ENCODE measurements at regions not wholly inside any gene's neighbourhood (a gene's known extent, or its start where the extent isn't known, plus 50 kb on each side); places are given as distances from the start of the nearest gene placed in this dataset.

DNA sequence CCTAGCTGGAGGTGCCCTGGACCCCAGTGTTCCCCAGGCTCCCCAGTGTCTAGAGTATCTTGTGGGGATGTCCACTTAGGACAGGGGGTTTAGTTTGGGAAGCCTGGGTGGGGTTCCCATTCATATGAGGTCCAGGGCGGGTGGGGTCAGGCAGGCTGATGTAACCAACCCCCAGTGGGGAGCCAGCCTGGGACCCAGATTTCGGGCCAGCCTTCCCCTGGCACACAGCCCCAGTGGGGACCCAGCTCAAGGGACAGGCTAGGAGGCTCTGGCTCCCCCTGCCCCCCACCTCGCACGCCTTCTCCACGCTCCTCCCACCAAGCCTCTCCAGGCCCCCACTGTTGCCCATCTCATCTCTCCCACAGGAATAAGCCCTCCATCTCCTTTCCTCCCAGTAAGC is 323.5 kb downstream of the UACA start:
- H3K27ac ChIP-seq, result no peak overlapping the region
- WGBS, 2 donors, result 95 to 100% methylated on average over 5 of the region's 5 CpGs
- H3K4me3 ChIP-seq, result no peak overlapping the region
- DNase-seq, result no peak
- H3K9me3 ChIP-seq, result no peaks in the 10 kb centered on the region
- intact Hi-C loops (cut with DNase I; ENCODE audit: low total_unique reads), result no loop called here
- no peaks in the 10 kb centered on the region for H3K36me3 ChIP-seq (ENCODE audit: low read depth, missing control alignments)
- no peaks in the 10 kb centered on the region for H3K27me3 ChIP-seq
- no peak for TF ChIP-seq POLR2A (IDR thresholded peaks at IDR 0.05)
- TF ChIP-seq, protein P1, sequence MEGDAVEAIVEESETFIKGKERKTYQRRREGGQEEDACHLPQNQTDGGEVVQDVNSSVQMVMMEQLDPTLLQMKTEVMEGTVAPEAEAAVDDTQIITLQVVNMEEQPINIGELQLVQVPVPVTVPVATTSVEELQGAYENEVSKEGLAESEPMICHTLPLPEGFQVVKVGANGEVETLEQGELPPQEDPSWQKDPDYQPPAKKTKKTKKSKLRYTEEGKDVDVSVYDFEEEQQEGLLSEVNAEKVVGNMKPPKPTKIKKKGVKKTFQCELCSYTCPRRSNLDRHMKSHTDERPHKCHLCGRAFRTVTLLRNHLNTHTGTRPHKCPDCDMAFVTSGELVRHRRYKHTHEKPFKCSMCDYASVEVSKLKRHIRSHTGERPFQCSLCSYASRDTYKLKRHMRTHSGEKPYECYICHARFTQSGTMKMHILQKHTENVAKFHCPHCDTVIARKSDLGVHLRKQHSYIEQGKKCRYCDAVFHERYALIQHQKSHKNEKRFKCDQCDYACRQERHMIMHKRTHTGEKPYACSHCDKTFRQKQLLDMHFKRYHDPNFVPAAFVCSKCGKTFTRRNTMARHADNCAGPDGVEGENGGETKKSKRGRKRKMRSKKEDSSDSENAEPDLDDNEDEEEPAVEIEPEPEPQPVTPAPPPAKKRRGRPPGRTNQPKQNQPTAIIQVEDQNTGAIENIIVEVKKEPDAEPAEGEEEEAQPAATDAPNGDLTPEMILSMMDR (IDR thresholded peaks at IDR 0.05), result no peak
- H3K4me1 ChIP-seq, result no peaks in the 10 kb centered on the region

DNA sequence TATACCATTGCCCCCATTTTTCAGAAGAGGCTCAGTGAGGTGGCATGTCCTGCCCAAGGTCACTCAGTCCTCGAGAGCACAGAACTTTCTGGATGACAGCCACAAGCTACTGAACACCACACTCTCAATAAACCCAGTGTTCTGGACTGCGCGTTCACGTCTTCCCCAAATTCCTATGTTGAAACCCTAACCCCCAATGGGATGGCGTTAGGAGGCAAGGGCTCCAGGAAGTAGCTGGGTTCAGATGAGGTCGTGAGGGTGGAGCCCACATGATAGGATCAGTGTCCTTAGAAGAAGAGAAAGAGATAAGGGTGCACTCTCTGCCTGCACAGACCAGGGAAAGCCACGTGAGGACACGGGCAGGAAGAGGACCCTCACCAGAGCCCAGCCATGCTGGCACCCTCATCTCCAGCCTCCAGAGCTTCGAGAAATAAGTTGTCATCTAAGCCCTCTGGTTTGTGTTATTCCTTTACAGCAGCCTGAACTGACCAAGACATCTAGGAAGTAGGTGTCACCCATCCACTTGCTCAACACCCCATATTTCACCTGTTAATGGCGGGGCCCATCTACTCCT is 324.0 kb downstream of the UACA start:
- H3K4me3 ChIP-seq, result no peak overlapping the region
- WGBS, 2 donors, result 76 to 88% methylated on average over 10 of the region's 10 CpGs
- TF ChIP-seq, protein P1 (IDR thresholded peaks at IDR 0.05), result no peak
- no peak for TF ChIP-seq POLR2A (IDR thresholded peaks at IDR 0.05)
- no peaks in the 10 kb centered on the region for H3K27me3 ChIP-seq
- H3K4me1 ChIP-seq, result no peaks in the 10 kb centered on the region
- no peaks in the 10 kb centered on the region for H3K36me3 ChIP-seq (ENCODE audit: low read depth, missing control alignments)
- H3K9me3 ChIP-seq, result no peaks in the 10 kb centered on the region
- no peak for DNase-seq
- H3K27ac ChIP-seq, result no peak overlapping the region
- intact Hi-C loops (cut with DNase I; ENCODE audit: low total_unique reads), result no loop called here

DNA sequence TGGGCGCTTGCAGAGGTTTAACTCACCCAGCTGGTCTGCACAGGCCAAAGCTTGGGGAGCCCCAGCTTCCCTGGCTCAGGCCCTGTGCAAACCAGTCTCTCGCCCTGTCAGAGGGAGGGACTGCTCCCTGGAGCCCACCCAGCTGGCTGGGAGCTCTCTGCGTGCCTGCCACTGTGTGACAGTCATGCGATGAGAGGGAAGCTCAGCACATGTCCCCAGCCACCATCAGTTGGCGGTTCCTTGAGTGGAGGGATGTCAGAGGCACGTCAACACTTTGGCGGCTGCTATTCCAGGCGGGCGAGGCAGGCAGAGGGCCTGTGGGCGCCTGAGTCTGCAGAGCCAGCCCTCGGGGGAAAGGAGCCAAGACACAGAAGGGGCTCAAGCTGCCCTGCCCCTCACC is 324.6 kb downstream of the UACA start:
- no peaks in the 10 kb centered on the region for H3K9me3 ChIP-seq
- no peaks in the 10 kb centered on the region for H3K27me3 ChIP-seq
- 95 to 100% methylated on average over 5 to 11 of the region's 11 CpGs for WGBS, 2 donors
- H3K27ac ChIP-seq, result no peak overlapping the region
- no peaks in the 10 kb centered on the region for H3K4me1 ChIP-seq
- TF ChIP-seq, protein P1 (IDR thresholded peaks at IDR 0.05), result no peak
- TF ChIP-seq POLR2A (IDR thresholded peaks at IDR 0.05), result no peak
- no peak for DNase-seq
- H3K36me3 ChIP-seq (ENCODE audit: low read depth, missing control alignments), result no peaks in the 10 kb centered on the region
- intact Hi-C loops (cut with DNase I; ENCODE audit: low total_unique reads), result no loop called here
- no peak overlapping the region for H3K4me3 ChIP-seq

DNA sequence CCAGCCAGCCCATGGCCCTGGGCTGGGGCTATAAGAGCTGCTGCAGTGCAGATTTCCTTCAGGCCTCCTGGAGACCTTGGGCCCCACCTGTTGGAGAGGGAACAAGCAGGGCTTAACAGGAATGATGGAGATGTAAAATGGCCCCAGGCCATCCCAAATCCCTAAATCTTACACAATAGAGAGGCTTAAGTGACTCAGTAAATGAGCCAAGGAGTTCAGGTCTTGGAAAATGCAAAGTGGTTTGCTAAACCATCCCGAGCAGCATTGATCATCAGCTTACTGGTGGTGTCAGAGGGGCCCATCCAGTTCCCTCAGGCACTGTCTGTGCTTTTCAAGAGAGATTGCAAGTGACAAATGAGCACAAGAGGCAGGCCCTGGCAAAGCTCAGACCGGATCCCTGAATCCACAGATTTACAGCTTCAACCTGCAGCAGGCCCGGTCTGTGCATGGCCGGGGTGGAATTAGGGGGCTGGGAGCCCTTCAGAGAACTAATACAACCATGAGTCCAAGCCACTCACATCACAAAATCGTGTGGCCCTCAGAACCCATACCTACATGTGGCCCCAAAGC is 325.4 kb downstream of the UACA start:
- intact Hi-C loops (cut with DNase I; ENCODE audit: low total_unique reads), result no loop called here
- no peaks in the 10 kb centered on the region for H3K27me3 ChIP-seq
- TF ChIP-seq, protein P1 (IDR thresholded peaks at IDR 0.05), result no peak
- TF ChIP-seq POLR2A (IDR thresholded peaks at IDR 0.05), result no peak
- DNase-seq, result no peak
- no peaks in the 10 kb centered on the region for H3K9me3 ChIP-seq
- no peaks in the 10 kb centered on the region for H3K36me3 ChIP-seq (ENCODE audit: low read depth, missing control alignments)
- H3K4me1 ChIP-seq, result no peaks in the 10 kb centered on the region
- WGBS, 2 donors, result 90 to 94% methylated on average over 2 to 5 of the region's 5 CpGs
- H3K27ac ChIP-seq, result no peak overlapping the region
- H3K4me3 ChIP-seq, result no peak overlapping the region

DNA sequence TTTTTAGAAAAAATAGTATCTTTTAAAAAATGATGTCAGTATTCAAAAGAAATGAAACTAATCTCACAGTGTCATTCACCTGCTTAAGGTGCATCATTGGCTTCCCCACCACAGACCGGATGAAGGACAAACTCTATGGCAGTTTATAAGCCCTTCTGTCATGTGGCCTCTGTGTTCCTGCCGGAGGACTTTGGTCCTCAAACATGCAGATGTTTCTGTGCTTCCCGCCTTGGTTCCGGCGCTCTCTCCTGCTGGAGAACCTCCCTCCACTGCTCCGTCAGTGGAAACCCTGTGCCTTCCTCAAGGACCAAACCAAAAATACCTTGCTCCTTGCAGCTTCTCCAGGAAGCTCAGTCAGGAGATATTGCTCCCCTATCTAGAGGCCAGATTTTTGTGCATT is 326.3 kb downstream of the UACA start:
- Histone ChIP-seq H3K36me3 (ENCODE audit: low read depth, missing control alignments) (no peaks in the 10 kb centered on the region), H3K4me1 (no peaks in the 10 kb centered on the region), H3K9me3 (no peaks in the 10 kb centered on the region), H3K4me3 (no peak overlapping the region), H3K27me3 (no peaks in the 10 kb centered on the region), H3K27ac (no peak overlapping the region)
- DNase-seq, result no peak
- 93 to 94% methylated on average over 6 of the region's 6 CpGs for WGBS, 2 donors
- intact Hi-C loops (cut with DNase I; ENCODE audit: low total_unique reads), result no loop called here
- TF ChIP-seq, protein P1 (IDR thresholded peaks at IDR 0.05), result no peak
- TF ChIP-seq POLR2A (IDR thresholded peaks at IDR 0.05), result no peak
